ENCODE measurements at regions not wholly inside any gene's neighbourhood (a gene's known extent, or its start where the extent isn't known, plus 50 kb on each side); places are given as distances from the start of the nearest gene placed in this dataset.

DNA sequence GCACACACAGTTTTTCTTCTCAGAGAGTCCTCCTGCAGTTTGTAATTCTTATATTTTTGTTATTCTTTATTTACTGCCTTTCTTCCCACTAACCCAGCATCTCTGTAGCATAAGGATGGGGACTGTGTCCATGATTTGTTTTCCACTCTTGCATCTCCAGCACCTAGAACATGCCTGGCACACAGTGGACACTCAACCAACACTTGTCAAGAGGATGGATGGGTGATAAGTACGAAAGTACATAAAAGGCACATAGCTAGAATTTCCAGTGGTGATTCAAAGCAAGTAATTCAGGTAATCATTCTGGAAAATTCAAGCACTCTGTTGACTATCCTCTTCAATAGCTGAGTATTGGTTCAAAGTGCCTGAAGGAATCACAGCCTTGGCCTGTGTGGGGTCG is 60.2 kb upstream of the TRIO start:
- H3K4me1 ChIP-seq (ENCODE audit: insufficient read depth, low read length) = no peaks in the 10 kb centered on the region
- H3K4ac ChIP-seq (ENCODE audit: low read depth, low read length) = no peak overlapping the region
- WGBS (ENCODE audit: extremely low coverage, insufficient read length, low lambda C conversion rate) = no CpG with 5 or more reads among the region's 2 CpGs
- H2AK5ac ChIP-seq (ENCODE audit: insufficient read length, low read length) = no peak overlapping the region
- H3K36me3 Mint-ChIP-seq (ENCODE audit: insufficient read depth in 1 of 3, low read depth in 3 of 3) = no peaks in the 10 kb centered on the region
- no peaks in the 10 kb centered on the region for H3K79me1 ChIP-seq (ENCODE audit: insufficient read depth, low read depth, low read length, poor library complexity, severe bottlenecking)
- H4K91ac ChIP-seq (ENCODE audit: insufficient read length, low read depth, low read length) = no peak overlapping the region
- H2BK20ac ChIP-seq (ENCODE audit: low read depth, low read length, poor library complexity, severe bottlenecking) = no peak overlapping the region
- no peak overlapping the region for H3K18ac ChIP-seq (ENCODE audit: insufficient read length, low read depth, low read length)
- no peaks in the 10 kb centered on the region; the same call in none of the 2 replicates for H3K27me3 Mint-ChIP-seq (ENCODE audit: low read depth)
- no peak overlapping the region for H3K56ac ChIP-seq (ENCODE audit: insufficient read length, low read depth, low read length)
- no peaks in the 10 kb centered on the region for H3K79me2 ChIP-seq (ENCODE audit: insufficient read depth, low read length)
- TF ChIP-seq, protein P1, sequence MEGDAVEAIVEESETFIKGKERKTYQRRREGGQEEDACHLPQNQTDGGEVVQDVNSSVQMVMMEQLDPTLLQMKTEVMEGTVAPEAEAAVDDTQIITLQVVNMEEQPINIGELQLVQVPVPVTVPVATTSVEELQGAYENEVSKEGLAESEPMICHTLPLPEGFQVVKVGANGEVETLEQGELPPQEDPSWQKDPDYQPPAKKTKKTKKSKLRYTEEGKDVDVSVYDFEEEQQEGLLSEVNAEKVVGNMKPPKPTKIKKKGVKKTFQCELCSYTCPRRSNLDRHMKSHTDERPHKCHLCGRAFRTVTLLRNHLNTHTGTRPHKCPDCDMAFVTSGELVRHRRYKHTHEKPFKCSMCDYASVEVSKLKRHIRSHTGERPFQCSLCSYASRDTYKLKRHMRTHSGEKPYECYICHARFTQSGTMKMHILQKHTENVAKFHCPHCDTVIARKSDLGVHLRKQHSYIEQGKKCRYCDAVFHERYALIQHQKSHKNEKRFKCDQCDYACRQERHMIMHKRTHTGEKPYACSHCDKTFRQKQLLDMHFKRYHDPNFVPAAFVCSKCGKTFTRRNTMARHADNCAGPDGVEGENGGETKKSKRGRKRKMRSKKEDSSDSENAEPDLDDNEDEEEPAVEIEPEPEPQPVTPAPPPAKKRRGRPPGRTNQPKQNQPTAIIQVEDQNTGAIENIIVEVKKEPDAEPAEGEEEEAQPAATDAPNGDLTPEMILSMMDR (conservative IDR thresholded peaks at IDR 0.05) = no peak
- no peak overlapping the region for H3K23ac ChIP-seq (ENCODE audit: insufficient read length, low read depth, low read length)
- no peaks in the 10 kb centered on the region for H3K23me2 ChIP-seq (ENCODE audit: insufficient read length, low read depth, low read length, poor library complexity, severe bottlenecking)
- H3K27me3 ChIP-seq (ENCODE audit: insufficient read depth, low read length) = no peaks in the 10 kb centered on the region
- H3K9me3 Mint-ChIP-seq = peaks cover 0 to 2% of the 10 kb centered on the region in 2 experiments; a peak in 1 of 5 replicates
- no peak overlapping the region for H3K9ac ChIP-seq (ENCODE audit: extremely low read depth, insufficient read length, low read length)
- H3K14ac ChIP-seq (ENCODE audit: insufficient read depth, low read length) = no peak overlapping the region
- no peak overlapping the region for H2BK5ac ChIP-seq (ENCODE audit: insufficient read length, low read length)
- H2BK15ac ChIP-seq (ENCODE audit: low read depth, low read length) = no peak overlapping the region
- no peak overlapping the region for H3T11ph ChIP-seq (ENCODE audit: low read length)
- H2BK120ac ChIP-seq (ENCODE audit: low read depth, low read length, poor library complexity, severe bottlenecking) = no peak overlapping the region
- no peaks in the 10 kb centered on the region for H3K4me1 Mint-ChIP-seq
- no peak overlapping the region for H4K5ac ChIP-seq (ENCODE audit: insufficient read length, low read depth, low read length)
- no peak overlapping the region for H2AFZ ChIP-seq (ENCODE audit: low read length)
- no peak overlapping the region for H4K8ac ChIP-seq (replicated peaks; ENCODE audit: insufficient read length, low read depth, low read length)
- no peak overlapping the region for H3K4me3 Mint-ChIP-seq
- H3K4me2 ChIP-seq (ENCODE audit: insufficient read depth, insufficient read length, low read length) = no peak overlapping the region
- no peaks in the 10 kb centered on the region for H4K20me1 ChIP-seq (ENCODE audit: control insufficient read depth, insufficient read depth, insufficient read length)
- no peak overlapping the region for H2BK12ac ChIP-seq (ENCODE audit: insufficient read length, low read depth, low read length)
- no peaks in the 10 kb centered on the region for H3K9me3 ChIP-seq (ENCODE audit: control insufficient read depth, low read depth, low read length)
- H3K27ac Mint-ChIP-seq = no peak overlapping the region; a peak in 1 of 7 replicates
- no peak overlapping the region for H3K27ac ChIP-seq (ENCODE audit: insufficient read length, low read depth, low read length)
- DNase-seq = no peak

All from H9 (cell line).